B cell (primary cell): ENCODE measurements at regions not wholly inside any gene's neighbourhood (a gene's known extent, or its start where the extent isn't known, plus 50 kb on each side); places are given as distances from the start of the nearest gene placed in this dataset.

Experiments used
- ATAC-seq: fragments of 200-7000 bp; cut with Tn5 transposase; one replicate; pipeline ENCODE4 v1.10.0; 2021; ENCODE audit warnings: low read depth, mild to moderate bottlenecking, moderate number of reproducible peaks, moderate library complexity
- CTCF ChIA-PET: fragments of 350-600 bp; sonication (Branson Sonifier 250); formaldehyde crosslinking; loops from one replicate; lab custom pipeline; 2021; ENCODE audit warnings: antibody characterized with exemption, inconsistent platforms; lab: Charles Lee
- POLR2A ChIA-PET: fragments of 350-600 bp; sonication (Branson Sonifier 250); formaldehyde crosslinking; loops from one replicate; lab custom pipeline; 2021; ENCODE audit warnings: antibody characterized with exemption; lab: Charles Lee
- DNase-seq: peaks from one replicate; pipeline ENCODE4 v3.0.0; 2013
- H2AFZ ChIP-seq: 2 replicates; pipeline ENCODE4 v1.6.1; 2012; ENCODE audit warnings: mild to moderate bottlenecking, low read depth, low read length; ENCODE audit not compliant: insufficient read depth, poor library complexity, severe bottlenecking
- H3K27ac ChIP-seq, 2 donors: 1 replicate in 1 of 2; 2 replicates in 1 of 2; pipeline ENCODE4 v1.5.1; 2012 to 2013; ENCODE audit warnings: low read length in 2 of 2, mild to moderate bottlenecking in 2 of 2, moderate library complexity in 1 of 2
- H3K27me3 ChIP-seq, 4 experiments: fragments of 200-600 bp in 1 of 4; sonication (generic) in 1 of 4; replicated peaks in 1 of 4; 1 replicate in 2 of 4; 2 replicates in 2 of 4; pipeline versions ENCODE4 v1.6.1 to v1.7.0; 2013 to 2016; ENCODE audit warnings: low read length in 3 of 4, mild to moderate bottlenecking in 2 of 4, mixed read lengths in 1 of 4, moderate library complexity in 1 of 4; ENCODE audit not compliant: insufficient read depth in 4 of 4, control insufficient read depth in 3 of 4; ENCODE audit errors: control extremely low read depth in 1 of 4
- H3K36me3 ChIP-seq, 2 experiments: replicated peaks in 1 of 2; 1 replicate in 1 of 2; 2 replicates in 1 of 2; pipeline versions ENCODE4 v1.6.1 to v1.7.1; 2013; ENCODE audit warnings: low read length in 1 of 2; ENCODE audit not compliant: insufficient read depth in 2 of 2, control insufficient read depth in 1 of 2; ENCODE audit errors: control extremely low read depth in 1 of 2, extremely low read depth in 1 of 2
- H3K4me1 ChIP-seq, 2 donors: fragments of 200-600 bp in 1 of 2; sonication (generic) in 1 of 2; 1 replicate in 1 of 2; 2 replicates in 1 of 2; pipeline versions ENCODE4 v1.5.1 to v1.6.1; 2013 to 2017; ENCODE audit warnings: low read length in 2 of 2; ENCODE audit not compliant: control insufficient read depth in 2 of 2, insufficient read depth in 2 of 2
- H3K4me2 ChIP-seq: replicated peaks from 2 replicates; pipeline ENCODE3; 2012; ENCODE audit warnings: mild to moderate bottlenecking, low read depth, low read length; ENCODE audit not compliant: poor library complexity, severe bottlenecking
- H3K4me3 ChIP-seq, 5 experiments: fragments of 200-600 bp in 1 of 5; sonication (generic) in 1 of 5; 1 replicate in 3 of 5; 2 replicates in 2 of 5; pipeline versions ENCODE4 v1.5.1 to v1.7.0; 2011 to 2016; ENCODE audit warnings: low read length in 4 of 5, mild to moderate bottlenecking in 4 of 5, low read depth in 2 of 5, control low read depth in 1 of 5, moderate library complexity in 1 of 5; ENCODE audit not compliant: insufficient read depth in 1 of 5; ENCODE audit errors: control extremely low read depth in 1 of 5, extremely low read depth in 1 of 5
- H3K79me2 ChIP-seq: fragments of 200-600 bp; sonication (generic); one replicate; pipeline ENCODE4 v1.6.0; 2016; ENCODE audit warnings: low read length; ENCODE audit not compliant: control insufficient read depth, insufficient read depth
- H3K9ac ChIP-seq: fragments of 200-600 bp; sonication (generic); 2 replicates; pipeline ENCODE4 v1.6.1; 2017; ENCODE audit warnings: mild to moderate bottlenecking, low read length, moderate library complexity
- H3K9me3 ChIP-seq, 3 donors: one replicate each; pipeline versions ENCODE4 v1.6.1 to v1.7.1; 2013; ENCODE audit warnings: low read length in 2 of 3; ENCODE audit not compliant: control insufficient read depth in 2 of 3, insufficient read depth in 1 of 3; ENCODE audit errors: control extremely low read depth in 1 of 3
- H4K20me1 ChIP-seq: 2 replicates; pipeline ENCODE4 v1.6.0; 2012; ENCODE audit warnings: mild to moderate bottlenecking, low read length; ENCODE audit not compliant: insufficient read depth, control insufficient read depth, poor library complexity, severe bottlenecking
- H3K27ac Mint-ChIP-seq: one replicate; pipeline ENCODE4 v1.8.0; 2021; ENCODE audit warnings: mixed read lengths
- H3K27me3 Mint-ChIP-seq: one replicate; pipeline ENCODE4 v1.8.0; 2021; ENCODE audit warnings: mixed read lengths
- H3K4me1 Mint-ChIP-seq: one replicate; pipeline ENCODE4 v1.8.0; 2021; ENCODE audit warnings: mixed read lengths
- H3K4me3 Mint-ChIP-seq: one replicate; pipeline ENCODE4 v1.8.0; 2021; ENCODE audit warnings: mixed read lengths
- H3K9me3 Mint-ChIP-seq: one replicate; pipeline ENCODE4 v1.8.0; 2022; ENCODE audit warnings: mixed read lengths; ENCODE audit not compliant: insufficient read depth
- CTCF ChIP-seq: fragments of 200-600 bp; IDR thresholded peaks from one replicate; pipeline ENCODE4 v1.8.0; 2022; ENCODE audit warnings: antibody characterized with exemption, mild to moderate bottlenecking
- EZH2 ChIP-seq: IDR thresholded peaks from 2 replicates; pipeline ENCODE4 v1.6.1; 2012; ENCODE audit warnings: borderline replicate concordance, low read depth, mild to moderate bottlenecking, moderate library complexity, low read length; ENCODE audit not compliant: insufficient read depth, poor library complexity, severe bottlenecking
- WGBS: methylation state at CpG from one replicate; pipeline ENCODE4 v1.1.5; 2013; ENCODE audit warnings: missing lambda C conversion rate; ENCODE audit not compliant: insufficient coverage; 5-methylcytosine and 5-hydroxymethylcytosine counted together
- intact Hi-C: fragments of 100-400 bp; cut with micrococcal nuclease; formaldehyde crosslinking; loops from one replicate; pipeline ENCODE4 v1.10.0; 2022

GRCh38 chr14:84976805-84977204 is 553.1 kb upstream of the FLRT2 start:
- H3K27me3 ChIP-seq: no peaks in the 10 kb centered on the region
- H3K4me3 Mint-ChIP-seq: no peak overlapping the region
- H3K9me3 Mint-ChIP-seq: peaks cover 10% of the 10 kb centered on the region
- H2AFZ ChIP-seq: no peak overlapping the region
- H3K4me3 ChIP-seq: no peak overlapping the region
- intact Hi-C loops: no loop called here
- no peak for TF ChIP-seq EZH2
- no peak for TF ChIP-seq CTCF
- DNase-seq (no peak), ATAC-seq (no peak)
- H3K4me2 ChIP-seq: no peak overlapping the region
- H3K9me3 ChIP-seq: no peaks in the 10 kb centered on the region
- CTCF ChIA-PET: no interaction called here
- no CpG with 5 or more reads among the region's 2 CpGs for WGBS
- no peaks in the 10 kb centered on the region for H3K36me3 ChIP-seq
- POLR2A ChIA-PET: no interaction called here
- no peaks in the 10 kb centered on the region for H3K4me1 ChIP-seq
- no peaks in the 10 kb centered on the region for H3K27me3 Mint-ChIP-seq
- H4K20me1 ChIP-seq: no peaks in the 10 kb centered on the region
- H3K9ac ChIP-seq: no peak overlapping the region
- H3K4me1 Mint-ChIP-seq: no peaks in the 10 kb centered on the region
- no peak overlapping the region for H3K27ac Mint-ChIP-seq
- H3K27ac ChIP-seq: no peak overlapping the region
- no peaks in the 10 kb centered on the region for H3K79me2 ChIP-seq

DNA sequence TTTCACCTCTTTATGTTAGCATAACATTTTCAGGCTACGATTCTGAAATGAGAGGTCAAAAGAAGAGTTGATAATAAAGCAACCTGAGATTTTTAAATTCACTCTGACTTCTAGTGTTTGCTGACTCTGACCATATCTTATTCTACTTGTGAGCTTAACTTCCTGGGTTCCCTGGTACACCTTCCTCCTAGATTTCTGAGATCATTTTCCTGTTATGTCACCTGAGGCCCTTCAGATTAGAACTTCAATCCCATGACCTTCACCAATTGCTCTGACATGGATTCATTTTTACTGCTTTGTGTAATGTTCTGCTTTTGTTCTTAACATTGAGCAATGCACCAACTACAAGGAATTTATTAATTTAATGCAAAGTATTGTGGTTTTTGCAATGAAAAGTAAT is 542.9 kb upstream of the FLRT2 start:
- ATAC-seq: no peak
- CTCF ChIA-PET: no interaction called here
- Mint-ChIP-seq H3K4me1 (no peaks in the 10 kb centered on the region), H3K27ac (no peak overlapping the region), H3K27me3 (no peaks in the 10 kb centered on the region), H3K4me3 (no peak overlapping the region), H3K9me3 (peaks cover 4% of the 10 kb centered on the region)
- Histone ChIP-seq H2AFZ (no peak overlapping the region), H3K4me3 (no peak overlapping the region), H3K4me1 (no peaks in the 10 kb centered on the region), H3K27ac (no peak overlapping the region), H3K4me2 (no peak overlapping the region), H3K79me2 (no peaks in the 10 kb centered on the region), H4K20me1 (no peaks in the 10 kb centered on the region), H3K36me3 (no peaks in the 10 kb centered on the region), H3K27me3 (no peaks in the 10 kb centered on the region), H3K9ac (no peak overlapping the region), H3K9me3 (no peaks in the 10 kb centered on the region)
- no peak for TF ChIP-seq CTCF
- no peak for TF ChIP-seq EZH2
- POLR2A ChIA-PET: no interaction called here
- intact Hi-C loops: no loop called here
- no peak for DNase-seq
- WGBS: no CpG with 5 or more reads among the region's 1 CpG
